Mammary epithelial cell (primary cell): ENCODE measurements at regions not wholly inside any gene's neighbourhood (a gene's known extent, or its start where the extent isn't known, plus 50 kb on each side); places are given as distances from the start of the nearest gene placed in this dataset.

Source experiments
- EZH2 ChIP-seq: IDR thresholded peaks from 2 replicates; pipeline ENCODE4 v1.6.1; 2012; ENCODE audit warnings: low read length, inconsistent platforms, borderline replicate concordance
- TF ChIP-seq, protein P1 (sequence below), 2 donors: IDR thresholded peaks in 1 of 2; conservative IDR thresholded peaks in 1 of 2; 2 replicates each; pipeline ENCODE4 v1.5.1; 2011 to 2012; ENCODE audit warnings: inconsistent platforms in 2 of 2, low read length in 2 of 2, mild to moderate bottlenecking in 2 of 2, control low read depth in 1 of 2, low read depth in 1 of 2; ENCODE audit not compliant: insufficient read depth in 1 of 2; ENCODE audit errors: extremely low read depth in 1 of 2

- TF ChIP-seq, protein P1, sequence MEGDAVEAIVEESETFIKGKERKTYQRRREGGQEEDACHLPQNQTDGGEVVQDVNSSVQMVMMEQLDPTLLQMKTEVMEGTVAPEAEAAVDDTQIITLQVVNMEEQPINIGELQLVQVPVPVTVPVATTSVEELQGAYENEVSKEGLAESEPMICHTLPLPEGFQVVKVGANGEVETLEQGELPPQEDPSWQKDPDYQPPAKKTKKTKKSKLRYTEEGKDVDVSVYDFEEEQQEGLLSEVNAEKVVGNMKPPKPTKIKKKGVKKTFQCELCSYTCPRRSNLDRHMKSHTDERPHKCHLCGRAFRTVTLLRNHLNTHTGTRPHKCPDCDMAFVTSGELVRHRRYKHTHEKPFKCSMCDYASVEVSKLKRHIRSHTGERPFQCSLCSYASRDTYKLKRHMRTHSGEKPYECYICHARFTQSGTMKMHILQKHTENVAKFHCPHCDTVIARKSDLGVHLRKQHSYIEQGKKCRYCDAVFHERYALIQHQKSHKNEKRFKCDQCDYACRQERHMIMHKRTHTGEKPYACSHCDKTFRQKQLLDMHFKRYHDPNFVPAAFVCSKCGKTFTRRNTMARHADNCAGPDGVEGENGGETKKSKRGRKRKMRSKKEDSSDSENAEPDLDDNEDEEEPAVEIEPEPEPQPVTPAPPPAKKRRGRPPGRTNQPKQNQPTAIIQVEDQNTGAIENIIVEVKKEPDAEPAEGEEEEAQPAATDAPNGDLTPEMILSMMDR (conservative IDR thresholded peaks at IDR 0.05 in 1 of 2, IDR thresholded peaks at IDR 0.05 in 1 of 2; ENCODE audit: extremely low read depth in 1 of 2, insufficient read depth in 1 of 2, low read depth in 1 of 2, low read length in 2 of 2) = no peak
- no peak for TF ChIP-seq EZH2
Observed at GRCh38 chr21:16908077-16908476, 604.8 kb upstream of the CXADR start.
